HG02759 (cell line): ENCODE measurements at regions not wholly inside any gene's neighbourhood (a gene's known extent, or its start where the extent isn't known, plus 50 kb on each side); places are given as distances from the start of the nearest gene placed in this dataset.
"Not testable (repeated sequence)": the region's sequence is repeated elsewhere in the genome, so short reads cannot be mapped to it uniquely, and the experiment has no call there.

Experiments
- ATAC-seq: cut with Tn5 transposase; IDR thresholded peaks from one replicate; pipeline ENCODE4 v1.9.1; 2021; ENCODE audit warnings: mild to moderate bottlenecking, moderate library complexity; ENCODE audit not compliant: unreplicated experiment

- ATAC-seq, result no peak
These were observed 153.6 kb upstream of the PITRM1 start for GRCh38 chr10:3325954-3326750.

- no peak for ATAC-seq
These were observed 152.0 kb upstream of the PITRM1 start for GRCh38 chr10:3324612-3325038.

- no peak for ATAC-seq
These were observed 151.4 kb upstream of the PITRM1 start for GRCh38 chr10:3323865-3324498.

GRCh38 chr10:3321123-3321522, 148.5 kb upstream of the PITRM1 start:
- no peak for ATAC-seq

- no peak for ATAC-seq
These were observed 147.2 kb upstream of the PITRM1 start for GRCh38 chr10:3319811-3320226.

GRCh38 chr10:3318480-3318807, 145.9 kb upstream of the PITRM1 start:
- not testable (repeated sequence) for ATAC-seq

GRCh38 chr10:3317553-3318479, 145.2 kb upstream of the PITRM1 start:
- ATAC-seq, result not testable (repeated sequence)

GRCh38 chr10:3314445-3315085, 142.0 kb upstream of the PITRM1 start:
- not testable (repeated sequence) for ATAC-seq

GRCh38 chr10:3313784-3314444, 141.3 kb upstream of the PITRM1 start:
- not testable (repeated sequence) for ATAC-seq

GRCh38 chr10:3312403-3312940, 139.9 kb upstream of the PITRM1 start:
- ATAC-seq, result no peak

GRCh38 chr10:3310016-3310784, 137.6 kb upstream of the PITRM1 start:
- ATAC-seq, result no peak

GRCh38 chr10:3306050-3306449, 133.5 kb upstream of the PITRM1 start:
- no peak for ATAC-seq

GRCh38 chr10:3295582-3296151, 123.1 kb upstream of the PITRM1 start:
- ATAC-seq, result no peak

GRCh38 chr10:3294919-3295581, 122.5 kb upstream of the PITRM1 start:
- no peak for ATAC-seq

- no peak for ATAC-seq
These were observed 121.2 kb upstream of the PITRM1 start for GRCh38 chr10:3293581-3294431.

- ATAC-seq, result no peak
These were observed 120.1 kb upstream of the PITRM1 start for GRCh38 chr10:3292636-3293035.

GRCh38 chr10:3290550-3290949, 118.0 kb upstream of the PITRM1 start:
- no peak for ATAC-seq
